Hepatic stellate cell (primary cell): ENCODE measurements at regions not wholly inside any gene's neighbourhood (a gene's known extent, or its start where the extent isn't known, plus 50 kb on each side); places are given as distances from the start of the nearest gene placed in this dataset.
A peak's percentile ranks its signal among the peaks of the same experiment; 100 is the strongest.

Experiments used
- DNase-seq: peaks from one replicate; pipeline ENCODE4 v3.0.0; 2011; ENCODE audit warnings: low spot score

- no peak for DNase-seq
Observed at GRCh38 chr5:61623401-61624069, 291.5 kb downstream of the ZSWIM6 start.

GRCh38 chr5:61624553-61625136 lies 292.6 kb downstream of the ZSWIM6 start:
- no peak for DNase-seq

GRCh38 chr5:61625137-61625561 lies 293.1 kb downstream of the ZSWIM6 start:
- no peak for DNase-seq

GRCh38 chr5:61625681-61626621 lies 293.9 kb downstream of the ZSWIM6 start:
- peak; percentile 32 for DNase-seq

GRCh38 chr5:61626639-61627282 lies 294.7 kb downstream of the ZSWIM6 start:
- no peak for DNase-seq

GRCh38 chr5:61627531-61627930 lies 295.5 kb downstream of the ZSWIM6 start:
- no peak for DNase-seq

GRCh38 chr5:61630908-61631307 lies 298.9 kb downstream of the ZSWIM6 start:
- no peak for DNase-seq

GRCh38 chr5:61631438-61631941 lies 299.4 kb downstream of the ZSWIM6 start:
- no peak for DNase-seq

GRCh38 chr5:61632064-61632463 lies 300.0 kb downstream of the ZSWIM6 start:
- no peak for DNase-seq

GRCh38 chr5:61635271-61635670 lies 303.2 kb downstream of the ZSWIM6 start:
- no peak for DNase-seq

GRCh38 chr5:61637566-61637965 lies 305.5 kb downstream of the ZSWIM6 start:
- DNase-seq = no peak

- DNase-seq = no peak
Observed at GRCh38 chr5:61638476-61638875, 306.4 kb downstream of the ZSWIM6 start.

- no peak for DNase-seq
Observed at GRCh38 chr5:61640179-61641021, 308.3 kb downstream of the ZSWIM6 start.

GRCh38 chr5:61641748-61642565 lies 309.9 kb downstream of the ZSWIM6 start:
- no peak for DNase-seq

GRCh38 chr5:61647672-61648071 lies 315.6 kb downstream of the ZSWIM6 start:
- no peak for DNase-seq

- no peak for DNase-seq
Observed at GRCh38 chr5:61649231-61649630, 317.2 kb downstream of the ZSWIM6 start.

GRCh38 chr5:61649971-61650370 lies 317.9 kb downstream of the ZSWIM6 start:
- no peak for DNase-seq

GRCh38 chr5:61650661-61651060 lies 318.6 kb downstream of the ZSWIM6 start:
- no peak for DNase-seq

GRCh38 chr5:61651195-61651594 lies 319.1 kb downstream of the ZSWIM6 start:
- no peak for DNase-seq

GRCh38 chr5:61652916-61653315 lies 320.9 kb downstream of the ZSWIM6 start:
- no peak for DNase-seq
